Right lobe of liver (tissue), 6 donors: ENCODE measurements at regions not wholly inside any gene's neighbourhood (a gene's known extent, or its start where the extent isn't known, plus 50 kb on each side); places are given as distances from the start of the nearest gene placed in this dataset.

ENCODE experiments used
- ATAC-seq, 4 donors: fragments of 200-7000 bp; cut with Tn5 transposase; one replicate each; pipeline ENCODE4 v1.9.1; 2020; ENCODE audit warnings: mild to moderate bottlenecking in 4 of 4, moderate library complexity in 4 of 4
- DNase-seq, 3 donors: peaks; one replicate each; pipeline ENCODE4 v3.0.0-alpha.2; 2020
- H3K27ac ChIP-seq, 3 donors: fragments of 200-600 bp; one replicate each; pipeline ENCODE4 v1.8.0; 2022
- H3K27me3 ChIP-seq, 2 donors: fragments of 200-600 bp; one replicate each; pipeline ENCODE4 v1.8.0; 2022
- H3K36me3 ChIP-seq, 4 donors: fragments of 200-600 bp; sonication (generic) in 1 of 4; one replicate each; pipeline versions ENCODE4 v1.5.1 to v1.8.0; 2017 to 2022; ENCODE audit warnings: control low read depth in 1 of 4
- H3K4me1 ChIP-seq, 4 donors: fragments of 200-600 bp; sonication (generic) in 1 of 4; one replicate each; pipeline versions ENCODE4 v1.5.1 to v1.8.0; 2017 to 2022; ENCODE audit warnings: control low read depth in 1 of 4
- H3K4me3 ChIP-seq, 3 donors: fragments of 200-600 bp; one replicate each; pipeline ENCODE4 v1.8.0; 2022
- H3K9me3 ChIP-seq, 4 donors: fragments of 200-600 bp; sonication (generic) in 1 of 4; one replicate each; pipeline versions ENCODE4 v1.5.1 to v1.8.0; 2017 to 2022; ENCODE audit warnings: control low read depth in 1 of 4
- CTCF ChIP-seq, 4 donors: fragments of 200-600 bp in 3 of 4; fragments of 450-650 bp in 1 of 4; IDR thresholded peaks; one replicate each; pipeline versions ENCODE4 v1.5.1 to v1.8.0; 2016 to 2022; ENCODE audit warnings: antibody characterized with exemption in 4 of 4, mild to moderate bottlenecking in 2 of 4
- POLR2A ChIP-seq: fragments of 450-650 bp; IDR thresholded peaks from one replicate; pipeline ENCODE4 v1.6.1; 2017; ENCODE audit warnings: antibody characterized with exemption, mild to moderate bottlenecking
- WGBS: methylation state at CpG from one replicate; pipeline ENCODE4 v1.1.6; 2018; ENCODE audit warnings: low coverage, low lambda C conversion rate; ENCODE audit not compliant: insufficient coverage; ENCODE audit errors: missing lambda C conversion rate; 5-methylcytosine and 5-hydroxymethylcytosine counted together
- intact Hi-C, 2 donors: fragments of 100-400 bp; cut with DNase I; formaldehyde crosslinking; loops; one replicate each; pipeline versions ENCODE4 v1.11.2 to v1.14.1; 2022
- donor health status: DM: no; HTN: yes; CAD: no.
- donor health status: DM: no; HTN: no; CAD: no.
- donor health status: DM: no; HTN: no; CAD: no.
- donor health status: DM: no; HTN: yes; CAD: no.
- donor health status: DM: no; HTN: yes; CAD: no.

- DNase-seq (no peak), ATAC-seq (no peak)
- intact Hi-C loops = no loop called here
- no peaks in the 10 kb centered on the region for H3K27me3 ChIP-seq
- H3K27ac ChIP-seq = no peak overlapping the region
- H3K36me3 ChIP-seq = no peaks in the 10 kb centered on the region
- no peak overlapping the region for H3K4me3 ChIP-seq
- H3K9me3 ChIP-seq = no peaks in the 10 kb centered on the region
- 30% methylated on average over 17 of the region's 30 CpGs for WGBS
- no peaks in the 10 kb centered on the region for H3K4me1 ChIP-seq
- TF ChIP-seq POLR2A (no peak), CTCF (IDR thresholded peaks at IDR 0.05) (no peak)
These were observed 490.4 kb downstream of the MN1 start for GRCh38 chr22:27310966-27311697.

DNA sequence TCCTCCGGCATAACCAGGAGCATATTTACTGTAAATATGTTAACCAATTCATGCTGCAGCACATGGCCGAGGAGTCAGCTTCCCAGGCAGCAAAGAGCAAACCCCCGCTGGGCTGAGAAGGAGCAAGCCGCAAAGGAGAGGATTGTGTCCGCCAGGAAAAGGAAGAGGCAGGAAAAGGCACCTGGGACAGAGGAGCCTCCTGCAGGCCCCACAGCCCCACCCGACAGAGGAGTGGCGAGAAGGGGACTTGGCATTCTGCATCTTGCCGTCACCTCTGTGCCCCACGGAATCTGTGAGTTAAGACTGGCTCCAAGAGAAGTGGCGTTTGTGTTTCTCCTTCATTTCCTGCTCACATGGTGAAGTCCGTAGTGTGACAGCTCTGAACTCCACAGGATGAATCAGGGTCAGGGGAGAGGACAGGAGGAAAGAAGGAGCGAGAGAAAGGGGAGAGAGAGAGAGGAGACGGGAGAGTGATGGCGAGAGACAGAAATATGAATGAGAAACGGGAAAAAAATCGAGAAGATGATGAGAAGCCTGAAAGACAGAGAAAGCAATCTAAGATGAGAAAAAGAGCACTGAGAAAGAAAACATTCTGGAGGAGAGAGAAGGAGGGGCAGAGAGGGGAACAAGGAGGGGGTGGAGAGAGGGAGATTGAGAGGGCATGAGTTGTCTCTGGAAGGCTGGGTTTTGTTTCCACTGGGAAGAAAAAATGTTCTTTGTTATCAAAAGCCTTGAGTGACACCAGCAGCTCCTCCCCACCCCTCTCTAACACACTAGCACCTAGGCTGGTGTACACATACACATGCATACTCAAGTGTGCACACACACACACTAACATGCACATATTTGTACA, 489.6 kb downstream of the MN1 start:
- H3K4me1 ChIP-seq = no peaks in the 10 kb centered on the region
- DNase-seq = no peak

GRCh38 chr22:27312565-27312964, 489.0 kb downstream of the MN1 start:
- no peak for ATAC-seq
- Histone ChIP-seq H3K4me1 (no peaks in the 10 kb centered on the region), H3K27ac (no peak overlapping the region), H3K9me3 (no peaks in the 10 kb centered on the region), H3K36me3 (no peaks in the 10 kb centered on the region), H3K4me3 (no peak overlapping the region), H3K27me3 (no peaks in the 10 kb centered on the region)
- TF ChIP-seq CTCF (IDR thresholded peaks at IDR 0.05) = no peak
- no peak for TF ChIP-seq POLR2A
- DNase-seq = no peak
- 64% methylated on average over 8 of the region's 8 CpGs for WGBS
- intact Hi-C loops = no loop called here

More for the DNA sequence above, 489.6 kb downstream of the MN1 start:
- Histone ChIP-seq H3K27me3 (no peaks in the 10 kb centered on the region), H3K27ac (no peak overlapping the region), H3K36me3 (no peaks in the 10 kb centered on the region), H3K9me3 (no peaks in the 10 kb centered on the region), H3K4me3 (no peak overlapping the region)
- no peak for TF ChIP-seq CTCF (IDR thresholded peaks at IDR 0.05)
- WGBS = 23% methylated on average over 15 of the region's 16 CpGs
- no peak for ATAC-seq
- intact Hi-C loops = no loop called here

DNA sequence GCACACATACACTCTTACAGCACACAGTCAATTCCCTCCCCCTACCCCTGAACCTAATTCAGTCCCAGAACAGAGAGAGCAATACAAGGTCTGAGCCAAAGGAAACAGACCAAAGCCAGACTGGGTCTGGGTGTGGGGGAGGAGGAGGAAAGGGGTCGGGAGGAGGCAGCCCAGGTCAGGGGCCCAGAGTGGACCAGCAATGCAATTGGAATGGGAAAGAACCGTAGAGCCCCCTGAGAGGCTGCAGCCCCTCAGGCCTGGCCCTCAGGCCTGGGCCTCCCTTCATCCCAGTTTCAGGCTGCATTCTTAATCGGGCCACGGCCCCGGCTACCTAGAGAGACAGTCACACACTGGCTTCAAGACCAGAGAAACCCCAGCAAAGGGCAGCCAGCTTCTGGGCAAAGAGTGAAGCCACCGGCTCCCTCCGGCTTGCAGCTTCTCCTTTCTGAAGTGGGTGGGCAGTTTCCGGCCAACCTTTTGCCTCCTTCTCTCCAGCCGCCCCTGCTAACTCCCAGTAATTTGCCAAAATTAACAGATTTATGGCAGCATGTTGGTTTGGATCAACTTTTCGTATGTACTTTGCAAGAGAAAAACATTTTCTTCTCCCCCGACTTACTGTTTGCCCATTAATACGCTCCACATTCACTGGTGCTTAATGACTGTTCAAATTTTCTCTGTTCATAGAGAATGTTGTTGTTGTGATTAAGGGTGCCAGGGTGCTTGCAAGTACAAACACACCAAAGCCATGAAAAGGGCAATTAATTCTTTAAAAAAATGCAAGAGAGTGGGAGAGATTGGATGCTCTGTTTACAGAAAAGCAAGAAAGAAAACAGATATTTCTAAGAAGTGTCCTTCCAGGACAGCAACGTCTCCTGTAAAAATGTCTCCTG, 488.3 kb downstream of the MN1 start:
- Histone ChIP-seq H3K27ac (no peak overlapping the region), H3K4me1 (no peaks in the 10 kb centered on the region)
- ATAC-seq = no peak

More for the DNA sequence above, 488.3 kb downstream of the MN1 start:
- no peak for TF ChIP-seq POLR2A
- no peak for TF ChIP-seq CTCF (IDR thresholded peaks at IDR 0.05)
- intact Hi-C loops = no loop called here
- DNase-seq = no peak
- Histone ChIP-seq H3K36me3 (no peaks in the 10 kb centered on the region), H3K27me3 (no peaks in the 10 kb centered on the region), H3K9me3 (no peaks in the 10 kb centered on the region), H3K4me3 (no peak overlapping the region)
- WGBS = 50% methylated on average over 8 of the region's 13 CpGs
